HG02759 (cell line): ENCODE measurements at regions not wholly inside any gene's neighbourhood (a gene's known extent, or its start where the extent isn't known, plus 50 kb on each side); places are given as distances from the start of the nearest gene placed in this dataset.
"Not testable (repeated sequence)": the region's sequence is repeated elsewhere in the genome, so short reads cannot be mapped to it uniquely, and the experiment has no call there.

Source experiments
- ATAC-seq: cut with Tn5 transposase; IDR thresholded peaks from one replicate; pipeline ENCODE4 v1.9.1; 2021; ENCODE audit warnings: mild to moderate bottlenecking, moderate library complexity; ENCODE audit not compliant: unreplicated experiment

DNA sequence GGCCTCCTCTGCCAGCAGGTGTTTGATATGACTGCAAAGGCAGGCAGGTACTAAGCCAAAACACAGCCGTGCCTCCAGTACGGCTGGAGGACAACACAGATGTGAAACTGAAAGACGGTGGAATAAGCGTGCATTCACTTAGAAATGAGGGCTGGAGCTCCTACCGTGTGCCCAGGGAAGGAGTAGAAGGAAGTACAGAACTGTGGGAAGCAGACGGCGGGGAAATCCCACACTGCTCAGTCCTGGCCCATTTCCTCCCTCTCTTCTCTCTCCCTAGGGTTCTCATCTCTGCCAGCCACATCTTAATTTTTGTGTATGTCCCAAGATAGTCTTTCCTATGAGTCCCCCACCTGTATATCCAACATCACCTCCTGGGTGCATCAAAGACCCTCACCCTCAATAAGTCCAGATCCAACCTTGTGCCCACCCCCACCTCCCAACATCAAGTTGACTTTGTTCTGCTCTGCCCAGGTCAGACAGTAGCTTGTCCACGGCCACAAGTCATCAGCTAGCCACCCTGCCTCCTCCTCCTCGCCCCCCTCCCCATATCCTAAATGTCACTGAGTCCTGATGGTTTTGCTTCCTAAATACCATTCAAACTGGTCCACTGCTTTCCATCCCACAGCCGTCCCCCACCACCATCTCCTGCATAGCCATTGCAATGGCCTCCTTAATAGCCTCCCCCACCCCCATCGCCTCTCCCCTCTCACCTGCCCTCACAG, 77.1 kb upstream of the RPL38 start:
- no peak for ATAC-seq

DNA sequence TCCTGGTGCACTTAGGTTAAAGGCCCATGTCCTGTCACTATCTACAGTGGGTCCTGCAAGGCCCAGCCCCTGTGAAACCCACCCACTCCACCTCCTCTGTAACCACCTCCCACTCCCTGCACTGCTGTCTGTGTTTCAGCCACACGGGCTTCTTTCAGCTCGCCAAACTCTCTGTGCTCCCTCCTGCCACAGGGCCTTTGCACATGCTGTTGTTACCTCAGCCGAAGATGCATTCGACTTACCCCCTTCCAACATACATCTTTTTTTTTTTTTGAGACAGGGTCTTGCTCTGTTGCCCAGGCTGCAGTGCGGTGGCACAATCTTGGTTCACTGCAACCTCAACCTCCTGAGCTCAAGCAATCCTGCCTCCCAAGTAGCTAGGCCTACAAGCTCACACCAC, 76.5 kb upstream of the RPL38 start:
- no peak for ATAC-seq

DNA sequence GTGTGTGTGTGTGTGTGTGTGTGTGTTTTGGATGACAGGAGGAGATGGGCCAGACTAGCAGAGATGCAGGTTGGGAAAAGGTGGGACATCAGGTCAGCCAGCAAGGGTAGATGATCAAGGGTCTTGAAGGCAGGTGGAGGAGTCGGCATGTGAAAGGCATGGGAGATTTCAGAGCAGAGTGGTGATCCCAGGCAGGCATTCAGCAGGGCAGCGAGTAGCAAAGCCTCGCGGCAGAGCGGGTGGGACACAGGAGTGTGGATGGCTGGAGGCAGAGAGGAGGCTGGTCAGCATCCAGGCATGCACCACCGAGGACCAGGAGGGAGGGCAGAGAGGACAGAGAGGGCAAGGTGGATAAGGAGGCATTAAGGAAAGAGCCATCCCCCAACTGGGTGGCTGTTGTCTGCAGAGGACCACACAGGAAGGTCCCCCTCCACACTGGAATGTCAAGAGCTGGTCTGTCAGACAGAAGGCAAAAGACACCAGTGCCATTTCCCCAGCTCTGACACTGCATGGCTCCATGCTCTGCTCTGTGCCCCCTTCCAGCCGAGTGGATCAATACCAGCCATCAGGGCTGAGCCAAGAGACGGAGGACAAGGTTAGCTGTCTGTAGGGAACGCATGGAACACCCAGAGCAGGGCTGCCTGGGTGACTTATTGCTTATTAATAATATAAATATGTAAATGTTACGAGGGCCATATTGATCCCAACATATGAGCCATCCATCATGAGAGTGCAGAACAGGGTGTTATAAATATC, 74.8 kb upstream of the RPL38 start:
- no peak for ATAC-seq

DNA sequence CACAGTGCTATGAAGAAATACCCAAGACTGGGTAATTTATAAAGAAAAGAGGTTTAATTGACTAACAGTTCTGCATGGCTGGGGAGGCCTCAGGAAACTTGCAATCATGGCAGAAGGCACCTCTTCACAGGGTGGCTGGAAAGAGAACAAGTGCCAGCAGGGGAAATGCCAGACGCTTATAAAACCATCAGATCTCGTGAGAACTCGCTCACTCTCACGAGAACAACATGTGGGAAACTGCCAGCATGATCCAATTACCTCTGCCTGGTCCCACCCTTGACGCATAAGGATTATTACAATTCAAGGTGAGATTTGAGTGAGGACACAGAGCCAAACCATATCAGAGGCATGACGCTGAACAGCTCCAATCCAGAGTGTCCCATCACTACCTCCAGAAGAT, 73.7 kb upstream of the RPL38 start:
- ATAC-seq: not testable (repeated sequence)

DNA sequence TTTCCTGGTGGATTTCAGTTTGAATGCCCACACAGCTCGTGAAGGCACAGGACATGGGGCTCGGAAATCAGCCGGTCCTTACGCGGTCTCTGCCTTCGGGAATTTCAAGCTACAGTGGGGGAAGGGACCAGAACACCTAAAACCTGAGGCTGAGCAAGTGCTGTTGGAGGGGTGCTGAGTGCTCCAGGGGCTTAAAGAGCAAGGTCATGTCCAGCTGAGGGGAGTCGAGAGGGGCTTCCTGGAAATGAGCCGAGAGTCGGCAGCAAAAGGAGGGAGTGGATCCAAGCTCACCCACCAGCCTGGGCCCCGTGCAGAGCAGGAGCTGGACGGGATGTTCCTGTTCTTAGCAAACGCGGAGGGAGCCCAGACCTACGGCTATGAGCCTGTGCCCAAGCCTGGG, 73.2 kb upstream of the RPL38 start:
- ATAC-seq: no peak

DNA sequence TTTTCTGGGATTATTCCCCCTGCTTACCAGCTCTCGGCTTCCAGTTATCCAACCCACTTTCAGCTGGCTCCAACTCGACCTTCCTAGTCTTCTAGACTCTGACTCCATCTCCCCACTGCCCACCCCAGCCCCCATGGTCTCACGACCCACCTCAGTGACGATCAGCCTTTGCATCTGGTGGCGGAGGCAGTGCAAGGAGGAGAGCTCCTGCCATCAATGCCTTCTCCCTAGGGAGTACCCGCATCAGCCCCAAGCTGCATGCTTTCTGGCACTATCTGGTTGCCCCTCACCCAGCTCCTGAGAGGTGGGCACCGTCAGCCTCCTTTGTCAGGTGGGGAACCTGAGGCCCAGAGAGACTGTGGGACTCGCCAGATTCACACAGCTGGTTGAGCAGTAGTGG, 72.6 kb upstream of the RPL38 start:
- ATAC-seq: no peak

DNA sequence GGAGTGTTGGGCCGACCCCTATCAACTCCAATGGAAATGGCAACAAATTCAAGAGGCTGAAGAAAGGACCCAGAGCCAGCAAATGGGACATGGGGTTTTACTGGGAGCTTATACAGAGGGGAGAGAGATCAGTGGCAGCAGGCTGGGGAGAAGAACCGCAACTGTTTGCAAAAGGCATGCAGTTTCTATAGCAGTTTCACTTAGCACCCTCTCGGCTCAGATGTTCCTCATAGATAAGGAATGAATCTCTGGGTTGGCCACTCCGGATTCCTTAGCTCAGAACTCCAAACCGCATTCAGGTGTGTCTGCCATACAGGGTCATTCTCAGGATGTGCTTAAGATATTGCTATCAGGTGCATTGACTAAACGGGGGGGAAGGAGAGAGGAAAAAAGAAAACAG, 71.1 kb upstream of the RPL38 start:
- no peak for ATAC-seq

DNA sequence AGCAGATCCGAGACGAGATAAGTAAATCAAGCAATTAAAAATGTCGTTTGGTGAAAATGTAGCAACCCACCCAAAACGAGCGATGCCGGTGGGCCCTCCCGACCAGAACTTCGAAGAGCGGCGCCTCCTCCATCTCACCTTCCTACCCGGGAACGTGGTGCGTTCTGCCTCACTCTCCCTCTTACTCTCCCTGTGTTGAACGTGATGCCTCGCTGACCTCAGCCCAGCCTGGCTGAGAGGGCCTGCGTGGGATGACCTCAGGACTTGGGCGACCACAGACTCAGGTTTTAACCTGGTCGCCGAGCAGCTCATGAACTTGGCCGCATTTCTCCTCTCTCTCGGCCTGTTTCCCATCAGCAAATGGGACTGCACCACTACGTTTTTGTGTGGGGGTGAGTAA, 69.7 kb upstream of the RPL38 start:
- ATAC-seq: no peak

DNA sequence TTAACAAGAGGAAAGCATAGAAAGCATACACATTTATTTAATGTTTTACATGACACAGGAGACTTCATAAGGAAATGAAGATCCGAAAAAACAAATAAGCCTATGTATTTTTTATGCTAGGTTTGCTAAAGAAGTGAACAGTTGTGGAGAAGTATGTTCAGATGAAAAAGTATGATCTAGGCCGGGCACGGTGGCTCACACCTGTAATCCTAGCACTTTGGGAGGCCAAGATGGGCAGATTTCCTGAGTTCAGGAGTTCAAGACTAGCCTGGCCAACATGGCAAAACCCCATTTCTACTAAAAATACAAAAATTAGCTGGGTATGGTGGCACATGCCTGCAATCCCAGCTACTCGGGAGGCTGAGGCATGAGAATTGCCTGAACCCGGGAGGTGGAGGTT, 69.2 kb upstream of the RPL38 start:
- not testable (repeated sequence) for ATAC-seq

DNA sequence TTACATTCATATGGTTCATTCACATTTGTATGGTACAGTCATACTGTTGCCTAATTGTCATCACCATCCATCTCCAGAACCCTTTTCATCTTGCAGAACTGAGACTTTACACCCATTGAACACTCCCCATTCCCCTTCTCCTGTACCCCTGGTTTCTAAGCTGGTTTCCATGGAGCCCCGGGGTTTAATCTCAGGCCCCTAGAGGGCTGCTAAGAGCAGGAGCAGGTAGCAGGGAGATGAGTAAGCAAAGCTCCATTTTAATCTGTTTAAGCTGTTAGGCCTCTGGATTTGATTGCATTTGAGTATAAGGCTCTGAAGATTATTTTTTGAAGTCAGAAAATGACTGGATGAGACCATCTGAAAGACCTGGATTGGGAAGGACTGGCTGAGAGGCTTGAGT, 68.5 kb upstream of the RPL38 start:
- no peak for ATAC-seq

DNA sequence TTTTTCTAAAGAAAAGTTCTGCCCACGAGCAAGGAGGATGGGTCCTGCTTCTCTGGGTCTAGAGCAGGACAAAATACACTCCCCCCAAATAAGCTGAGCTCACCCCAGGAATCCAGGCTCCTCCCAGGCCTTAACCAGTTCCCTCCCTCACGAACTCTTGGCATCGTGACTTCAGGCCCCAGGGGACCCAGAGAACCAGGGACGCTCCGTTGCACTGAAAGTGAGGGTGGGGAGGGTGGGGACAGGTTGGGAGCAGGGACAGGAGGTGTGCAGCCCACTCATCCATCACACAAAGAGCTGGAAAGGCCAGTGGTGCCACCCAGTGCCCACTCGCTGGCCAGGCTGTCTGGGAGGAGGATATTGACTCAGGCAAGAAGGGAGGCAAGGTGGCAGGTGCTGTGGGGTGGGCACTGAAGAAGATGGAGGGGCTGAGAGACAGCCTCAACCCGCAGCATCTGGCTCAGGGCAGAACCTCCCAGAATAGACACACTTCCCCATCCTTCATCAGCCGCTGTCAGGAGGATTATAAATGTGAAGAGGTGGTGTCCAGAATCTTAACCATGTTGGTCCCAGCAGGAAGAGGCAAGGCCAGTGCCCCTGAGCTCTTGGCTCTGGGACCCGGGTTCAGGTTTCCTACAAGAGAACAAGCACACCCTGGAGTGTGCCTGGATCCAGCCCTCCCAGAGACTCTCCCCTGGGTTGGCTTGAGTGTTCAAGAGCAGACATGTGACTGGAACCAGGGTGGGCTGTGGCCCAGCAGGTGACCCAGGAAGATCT, 67.9 kb upstream of the RPL38 start:
- no peak for ATAC-seq

DNA sequence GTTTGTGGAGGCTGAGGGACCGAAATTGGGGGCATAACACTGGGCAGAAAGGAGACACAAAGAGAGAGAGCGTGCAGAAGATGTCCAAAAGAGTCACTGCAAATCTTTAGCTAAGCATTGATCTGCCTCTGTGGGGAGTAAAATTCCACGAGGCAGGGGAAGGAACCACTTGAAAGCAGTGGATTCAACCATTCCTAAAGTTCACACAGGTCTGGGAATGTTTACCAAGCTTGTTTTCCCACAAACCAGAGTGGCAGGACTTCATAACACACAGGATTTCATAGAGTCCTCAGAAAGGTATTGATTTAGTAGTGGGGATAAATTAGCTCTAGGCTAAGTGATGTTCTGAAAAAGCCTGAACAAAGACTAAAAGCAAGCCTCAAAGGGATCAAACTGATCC, 66.1 kb upstream of the RPL38 start:
- ATAC-seq: no peak

DNA sequence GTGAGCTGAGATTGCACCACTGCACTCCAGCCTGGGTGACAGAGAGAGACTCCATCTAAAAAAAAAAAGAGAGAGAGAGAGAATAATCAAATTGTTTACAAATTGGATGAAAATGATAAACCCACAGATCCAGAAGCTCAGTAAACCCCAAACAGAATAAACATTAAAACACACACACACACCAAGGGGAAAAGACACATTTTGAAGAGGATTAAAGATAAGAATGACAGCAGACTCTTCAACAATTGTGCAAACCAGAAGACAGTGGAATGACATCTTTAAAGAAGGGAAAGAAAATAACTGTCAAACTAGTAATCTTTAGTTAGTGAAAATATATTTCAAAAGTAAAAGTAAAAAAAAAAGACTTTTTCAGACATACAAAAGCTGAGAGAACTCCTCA, 64.4 kb upstream of the RPL38 start:
- ATAC-seq: no peak

DNA sequence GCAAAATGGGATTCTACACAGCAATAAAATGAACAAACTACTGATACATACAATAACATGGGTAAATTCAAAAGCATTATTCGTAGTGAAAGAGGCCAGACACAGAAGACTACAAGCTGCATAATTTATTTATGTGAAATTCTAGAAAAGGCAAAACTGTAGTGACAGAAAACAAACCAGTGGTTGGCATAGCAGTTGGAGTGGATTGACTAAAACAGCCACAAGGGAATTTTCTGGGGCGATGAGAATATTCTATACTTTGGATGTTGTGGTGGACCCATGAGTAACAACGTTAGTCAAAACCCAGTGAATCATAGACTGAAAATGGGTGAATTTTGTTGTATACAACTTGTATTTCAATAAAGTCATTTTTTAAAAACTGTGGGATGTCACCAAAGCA, 63.2 kb upstream of the RPL38 start:
- no peak for ATAC-seq

DNA sequence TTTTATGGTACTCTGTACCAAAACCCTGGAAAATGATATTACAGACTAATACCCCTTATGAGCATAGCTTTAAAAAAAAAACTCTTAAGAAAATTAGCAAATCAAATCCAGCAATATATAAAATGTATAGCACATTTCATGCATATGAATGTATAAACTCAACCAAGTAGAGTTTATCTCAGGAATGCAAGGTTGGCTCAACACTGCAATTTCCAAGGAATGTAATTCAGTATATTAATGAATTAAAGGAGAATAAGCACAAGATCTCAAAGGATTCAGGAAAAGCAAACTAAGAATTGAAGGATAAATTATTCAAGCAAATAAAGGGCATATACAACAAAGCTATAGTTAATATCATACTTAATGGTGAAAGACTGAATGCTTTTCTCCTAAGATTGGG, 61.9 kb upstream of the RPL38 start:
- ATAC-seq: no peak

DNA sequence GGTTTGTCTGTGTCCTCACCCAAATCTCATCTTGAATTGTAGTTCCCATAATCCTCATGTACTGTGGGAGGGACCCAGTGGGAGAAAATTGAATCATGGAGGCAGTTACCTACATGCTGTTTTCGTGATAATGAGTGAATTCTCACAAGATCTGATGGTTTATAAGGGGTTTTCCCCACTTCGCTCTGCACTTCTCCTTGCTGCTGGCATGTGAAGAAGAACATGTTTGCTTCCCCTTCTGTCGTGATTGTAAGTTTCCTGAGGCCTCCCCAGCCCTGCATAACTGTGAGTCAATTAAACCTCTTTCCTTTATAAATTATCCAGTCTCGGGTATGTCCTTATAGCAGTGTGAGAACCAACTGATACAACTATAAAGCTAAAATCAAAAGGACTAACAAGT, 60.2 kb upstream of the RPL38 start:
- not testable (repeated sequence) for ATAC-seq

DNA sequence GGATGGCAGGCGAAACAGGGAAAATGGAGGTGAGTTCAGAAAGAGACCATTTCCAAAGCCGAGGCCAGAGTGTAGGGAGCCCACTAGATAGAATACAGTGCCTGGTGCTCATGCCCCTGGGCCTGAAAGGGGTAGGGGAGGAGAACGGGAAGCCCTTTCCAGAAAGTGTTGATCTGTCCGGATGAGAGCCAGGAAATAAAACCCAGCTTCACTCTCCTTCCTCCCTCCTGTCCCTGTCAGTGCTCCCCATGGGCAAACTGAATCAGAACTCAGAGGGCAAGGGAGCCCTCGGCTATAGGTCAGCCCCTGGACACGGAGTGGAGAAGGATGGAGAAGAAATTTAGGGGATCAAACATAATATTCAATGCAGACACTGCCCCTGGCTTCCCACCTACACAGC, 57.7 kb upstream of the RPL38 start:
- ATAC-seq: no peak

DNA sequence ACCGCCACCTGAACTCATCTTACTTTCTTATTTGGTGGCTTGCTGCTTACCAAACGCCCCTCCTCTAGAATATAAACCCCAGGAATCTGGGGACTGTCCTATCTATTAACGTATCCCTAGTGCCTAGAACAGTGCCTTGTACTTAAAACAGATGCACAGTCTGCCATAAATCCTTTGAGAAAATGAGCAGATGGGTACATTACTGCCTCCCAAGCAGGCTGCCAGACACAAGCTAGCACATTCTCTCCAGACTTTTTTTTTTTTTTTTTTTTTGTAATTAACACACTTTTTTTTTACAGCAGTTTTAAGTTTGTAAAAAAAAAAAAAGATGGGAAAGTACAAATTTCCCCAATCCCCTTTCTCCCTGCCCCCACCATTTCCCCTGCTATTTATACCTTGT, 57.3 kb upstream of the RPL38 start:
- no peak for ATAC-seq

DNA sequence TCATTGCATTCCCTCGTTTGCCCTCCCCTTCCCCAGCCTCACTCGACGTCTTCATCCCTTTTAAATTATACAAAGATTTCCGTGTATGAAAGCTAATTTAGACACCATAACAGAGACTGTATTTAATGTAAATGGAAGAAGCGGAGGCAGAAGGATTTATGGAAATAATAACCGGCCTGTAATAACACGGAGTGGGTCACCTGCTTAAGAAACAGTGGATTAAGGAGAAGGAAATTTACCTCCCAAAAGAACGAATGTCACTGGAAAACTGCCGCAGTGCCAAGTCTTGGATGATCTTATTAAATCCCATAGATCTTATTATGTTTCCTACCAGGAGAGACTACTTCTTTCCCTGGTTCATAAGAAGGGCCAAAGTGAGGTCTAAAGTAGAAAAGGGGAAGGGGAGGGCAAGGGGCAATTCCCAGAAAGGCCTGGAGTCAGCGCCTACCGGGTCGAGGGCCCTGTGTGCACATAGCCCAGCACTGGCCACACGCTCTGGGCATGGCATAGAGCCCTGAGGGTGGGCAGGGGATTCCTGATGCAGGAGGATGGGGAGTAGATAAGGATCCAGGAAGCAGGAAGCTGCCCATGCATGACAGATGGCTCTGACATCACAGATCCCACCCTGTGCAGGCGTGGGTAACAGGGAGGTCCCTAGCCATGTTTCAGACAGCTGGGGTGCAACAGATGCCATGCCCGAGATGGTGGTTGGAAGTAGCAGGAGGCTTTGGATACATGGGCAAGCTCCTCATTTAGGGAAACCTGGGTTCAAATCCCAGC, 56.2 kb upstream of the RPL38 start:
- no peak for ATAC-seq

DNA sequence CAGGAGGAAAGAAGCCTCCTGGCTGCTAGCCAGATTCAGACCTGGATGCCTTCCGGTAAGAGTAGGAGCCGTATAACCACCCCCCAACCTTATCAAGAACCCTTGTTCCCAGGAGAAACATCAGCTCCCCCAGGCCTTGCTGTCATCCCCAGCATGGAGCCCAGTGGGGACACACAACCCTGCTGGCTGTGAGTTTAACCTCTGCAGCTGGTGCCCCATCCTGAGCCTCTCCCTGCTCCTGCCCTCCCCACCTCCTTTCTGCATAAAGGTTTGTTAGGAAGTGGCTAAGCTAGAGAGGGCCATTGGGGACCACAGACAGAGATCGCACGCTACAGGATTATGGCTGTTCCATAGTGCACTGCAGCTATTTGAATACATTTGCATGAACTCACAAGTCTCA, 55.5 kb upstream of the RPL38 start:
- ATAC-seq: no peak

DNA sequence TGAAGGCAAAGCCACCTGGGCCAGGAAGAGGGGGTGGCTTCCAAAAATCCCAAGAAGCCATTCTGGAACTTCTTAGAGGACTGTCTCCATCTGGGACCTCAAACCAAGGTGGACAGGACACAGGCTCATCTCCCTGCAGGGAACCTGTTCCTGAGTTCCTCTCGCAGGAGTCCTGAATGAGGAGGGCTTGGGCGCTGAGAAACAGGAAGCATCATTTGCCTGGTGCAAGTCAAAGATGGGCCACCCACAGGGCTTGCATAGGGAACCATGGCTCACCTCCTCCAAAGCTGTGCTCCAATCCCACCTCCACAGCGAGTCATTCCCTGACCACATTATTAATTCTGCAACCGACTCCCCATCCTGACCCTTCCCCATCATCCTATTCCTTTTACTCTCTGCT, 55.0 kb upstream of the RPL38 start:
- no peak for ATAC-seq
